Spleen (tissue), 7 donors: ENCODE measurements at regions not wholly inside any gene's neighbourhood (a gene's known extent, or its start where the extent isn't known, plus 50 kb on each side); places are given as distances from the start of the nearest gene placed in this dataset.

Experiments
- POLR2AphosphoS5 ChIP-seq, 3 donors: sonication (generic); formaldehyde crosslinking; IDR thresholded peaks; one replicate each; pipeline ENCODE4 v1.5.1; 2017; ENCODE audit warnings: antibody characterized with exemption in 3 of 3
- TF ChIP-seq, protein P1 (sequence below), 11 experiments: fragments of 200-600 bp in 7 of 11; fragments of 450-650 bp in 4 of 11; sonication (generic) in 4 of 11; IDR thresholded peaks in 8 of 11; conservative IDR thresholded peaks in 3 of 11; 1 replicate in 7 of 11; 2 replicates in 4 of 11; pipeline versions ENCODE4 v1.4.0 to v1.8.0; 2016 to 2021; ENCODE audit warnings: antibody characterized with exemption in 11 of 11, inconsistent platforms in 4 of 11, mild to moderate bottlenecking in 1 of 11
- donor health status: DM: no; HTN: no; CAD: no; lungs with moderate emphysema.
- donor health status: DM: no; HTN: no; CAD: no.
- donor health status: DM: no; HTN: no; CAD: no.

DNA sequence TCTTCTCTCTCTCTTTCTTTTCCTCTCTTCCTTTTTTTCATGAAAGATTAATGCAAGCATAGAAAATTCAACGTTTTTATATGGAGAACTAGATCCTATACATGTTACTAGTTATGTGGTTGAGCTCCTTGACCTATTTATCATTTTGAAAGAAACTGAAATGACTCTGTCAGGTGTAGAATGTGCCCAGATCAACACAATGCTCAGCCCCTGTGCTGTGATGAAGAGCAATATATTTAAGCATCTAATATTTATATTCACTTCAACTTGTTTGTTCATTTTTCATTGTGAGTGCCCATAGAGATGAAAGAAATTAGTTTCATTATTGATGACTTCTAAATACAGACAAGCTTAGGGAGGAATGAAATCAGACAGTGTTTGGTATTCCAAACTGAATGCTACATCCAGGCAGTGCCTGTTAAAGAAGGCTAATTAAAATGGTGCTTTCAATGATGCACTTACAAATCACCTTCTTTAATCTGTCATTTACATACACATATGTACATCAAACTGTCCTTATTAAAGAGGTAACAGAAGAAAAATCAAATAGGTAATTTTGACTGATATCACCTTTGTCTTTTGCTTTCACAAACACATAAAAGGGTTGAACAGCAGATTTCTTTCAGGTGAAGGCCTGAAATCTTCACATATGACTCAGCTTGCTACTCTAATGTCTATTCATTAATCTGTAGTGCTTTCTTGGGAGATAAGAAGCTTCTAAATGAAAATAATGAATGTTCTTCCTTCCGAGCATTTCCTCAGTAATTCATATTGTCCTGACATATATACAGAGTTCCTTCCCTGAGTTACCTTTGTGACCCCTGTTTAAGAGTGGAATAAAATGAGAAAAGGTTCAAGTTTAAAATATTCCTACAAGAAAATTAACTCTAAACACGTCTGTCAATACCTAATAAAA is 915.9 kb downstream of the PDHA2 start:
- TF ChIP-seq, protein P1, sequence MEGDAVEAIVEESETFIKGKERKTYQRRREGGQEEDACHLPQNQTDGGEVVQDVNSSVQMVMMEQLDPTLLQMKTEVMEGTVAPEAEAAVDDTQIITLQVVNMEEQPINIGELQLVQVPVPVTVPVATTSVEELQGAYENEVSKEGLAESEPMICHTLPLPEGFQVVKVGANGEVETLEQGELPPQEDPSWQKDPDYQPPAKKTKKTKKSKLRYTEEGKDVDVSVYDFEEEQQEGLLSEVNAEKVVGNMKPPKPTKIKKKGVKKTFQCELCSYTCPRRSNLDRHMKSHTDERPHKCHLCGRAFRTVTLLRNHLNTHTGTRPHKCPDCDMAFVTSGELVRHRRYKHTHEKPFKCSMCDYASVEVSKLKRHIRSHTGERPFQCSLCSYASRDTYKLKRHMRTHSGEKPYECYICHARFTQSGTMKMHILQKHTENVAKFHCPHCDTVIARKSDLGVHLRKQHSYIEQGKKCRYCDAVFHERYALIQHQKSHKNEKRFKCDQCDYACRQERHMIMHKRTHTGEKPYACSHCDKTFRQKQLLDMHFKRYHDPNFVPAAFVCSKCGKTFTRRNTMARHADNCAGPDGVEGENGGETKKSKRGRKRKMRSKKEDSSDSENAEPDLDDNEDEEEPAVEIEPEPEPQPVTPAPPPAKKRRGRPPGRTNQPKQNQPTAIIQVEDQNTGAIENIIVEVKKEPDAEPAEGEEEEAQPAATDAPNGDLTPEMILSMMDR (IDR thresholded peaks at IDR 0.05 in 8 of 11, conservative IDR thresholded peaks at IDR 0.05 in 3 of 11): no peak
- TF ChIP-seq POLR2AphosphoS5 (IDR thresholded peaks at IDR 0.05): no peak
